ENCODE measurements at regions not wholly inside any gene's neighbourhood (a gene's known extent, or its start where the extent isn't known, plus 50 kb on each side); places are given as distances from the start of the nearest gene placed in this dataset.

DNA sequence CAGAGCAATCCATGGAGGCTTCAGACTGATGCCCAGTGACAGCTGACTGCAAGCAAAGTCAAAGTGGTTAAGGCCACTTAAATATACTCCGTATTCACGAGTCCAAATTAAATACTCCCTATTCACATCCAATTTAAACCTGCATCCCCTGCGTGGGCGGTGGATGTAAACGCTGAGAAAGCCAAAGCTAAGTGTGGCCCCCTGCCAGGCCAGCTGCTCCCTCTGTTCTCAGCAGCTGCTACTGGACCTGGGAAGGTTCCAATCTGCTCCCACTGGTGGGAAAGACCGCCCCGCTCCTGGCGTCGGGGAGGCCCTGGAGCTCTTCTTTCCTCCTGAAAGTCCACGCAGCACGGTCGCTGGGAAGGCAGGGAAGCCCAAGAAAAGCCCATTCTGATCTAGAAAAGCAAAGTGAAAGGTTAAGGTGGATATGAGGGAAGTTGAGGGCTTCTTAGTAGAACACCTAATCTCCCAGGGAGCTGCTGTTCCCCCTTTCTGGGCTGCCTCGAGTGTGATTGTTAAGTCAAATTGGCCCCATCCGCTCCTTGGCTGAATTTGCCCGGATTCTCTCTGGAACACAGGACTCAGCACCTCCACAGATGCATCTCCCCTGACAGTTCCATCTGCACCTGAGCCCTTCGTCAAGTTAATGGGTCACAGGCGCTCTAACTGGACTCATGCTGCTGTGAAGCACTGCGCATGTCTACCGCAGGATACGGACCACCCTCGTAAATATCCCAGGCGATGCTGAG, 205.5 kb downstream of the USP12 start:
- DNase-seq (ENCODE audit: low spot score) = no peak

DNA sequence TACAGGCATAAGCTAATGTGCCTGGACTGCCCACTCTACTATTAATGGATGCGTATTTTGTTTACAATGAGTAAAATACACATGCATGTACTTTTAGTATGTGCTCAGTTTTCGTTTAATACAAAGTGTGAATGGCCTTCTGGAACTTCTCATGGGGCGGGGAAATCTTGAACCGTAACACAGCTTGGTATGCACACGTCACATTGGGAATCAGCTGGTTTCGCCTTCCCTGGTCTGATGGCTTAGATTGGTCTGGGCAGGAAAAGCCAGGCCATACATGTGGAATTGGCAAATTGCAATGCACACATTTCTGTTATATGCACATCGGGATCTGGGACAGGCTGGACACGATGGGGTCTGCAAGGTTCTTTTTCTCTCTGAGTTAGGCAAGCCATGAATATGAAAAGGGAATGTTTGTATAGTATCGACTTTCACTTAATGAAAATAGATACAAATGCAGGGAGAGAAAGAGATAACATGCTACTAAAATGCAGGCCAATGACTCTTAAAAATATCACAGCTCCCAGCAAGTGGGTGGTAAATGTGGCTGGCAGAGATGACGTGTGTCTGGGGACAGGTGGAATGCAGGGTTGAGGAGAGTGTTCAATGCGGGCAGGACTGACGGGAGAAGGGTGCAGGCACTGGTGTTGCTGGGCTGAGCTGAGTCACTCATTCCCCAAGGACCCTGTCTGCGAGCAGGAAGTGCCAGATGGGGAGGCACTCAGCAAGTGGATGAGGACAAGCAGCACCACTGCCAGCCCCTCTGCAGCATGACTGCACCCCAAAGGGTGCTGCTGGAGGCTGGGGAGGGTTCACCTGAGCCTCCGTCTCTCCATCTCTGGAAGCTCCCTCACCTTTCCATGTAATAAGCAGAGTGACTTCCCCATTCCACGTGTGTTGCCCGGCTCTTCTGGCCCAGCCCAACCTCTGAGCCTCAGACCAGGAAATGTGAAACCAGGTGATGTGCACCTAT, 204.0 kb upstream of the GPR12 start:
- DNase-seq (ENCODE audit: low spot score) = no peak

DNA sequence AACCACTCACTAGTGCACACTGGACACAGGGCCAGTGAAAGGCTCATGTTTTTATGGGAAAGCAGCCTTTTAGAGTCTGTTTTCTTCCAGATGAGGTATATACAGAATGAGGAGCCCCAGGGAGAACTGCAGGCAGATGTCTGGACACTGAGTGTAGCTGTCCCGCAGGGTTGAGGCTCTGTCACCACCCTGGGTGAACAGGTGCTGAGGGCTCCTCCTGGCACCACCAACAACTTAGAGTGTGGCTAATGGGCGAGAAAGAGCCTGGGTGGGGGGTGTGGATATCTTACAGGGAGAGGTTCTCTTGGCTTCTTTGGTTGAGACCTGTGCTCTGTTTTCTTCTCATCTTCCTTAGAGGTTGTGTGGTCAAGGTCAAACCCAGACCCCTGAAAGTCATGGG, 202.1 kb upstream of the GPR12 start:
- no peak for DNase-seq (ENCODE audit: low spot score)

DNA sequence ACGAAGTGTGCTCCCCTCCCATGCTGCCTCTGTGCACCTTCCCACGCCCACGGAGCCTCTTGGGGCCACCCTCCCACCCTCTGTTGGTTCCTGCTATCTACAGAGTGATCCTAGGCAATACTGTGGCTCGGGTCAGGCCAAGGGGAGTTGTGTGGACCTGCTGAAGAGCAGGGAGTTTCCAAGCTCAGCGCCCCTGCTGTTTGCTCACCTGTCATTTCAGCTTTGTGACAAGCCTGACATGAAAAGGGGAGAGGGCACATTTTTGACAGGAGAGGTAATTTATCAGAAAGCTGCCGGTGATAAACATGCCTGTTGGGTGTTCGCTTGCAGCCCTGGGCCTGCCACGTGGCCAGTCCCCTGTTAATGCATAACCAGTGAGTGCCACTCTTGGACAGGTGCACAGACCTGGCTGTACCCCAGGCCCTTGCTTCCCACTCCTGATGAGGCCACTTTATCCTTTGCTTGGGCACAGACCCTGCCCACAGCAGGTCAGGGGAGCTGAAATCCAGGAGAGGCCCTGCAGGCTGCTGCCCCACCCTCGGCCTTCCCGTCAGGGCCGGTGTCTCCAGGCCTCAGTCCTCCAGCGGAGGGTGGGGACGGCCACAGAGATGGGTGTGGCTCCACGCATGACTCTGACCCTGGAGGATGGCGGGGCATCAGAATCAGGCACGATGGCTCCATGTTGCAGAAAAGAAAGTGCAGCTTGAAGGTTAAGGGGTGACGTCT, 201.5 kb upstream of the GPR12 start:
- no peak for DNase-seq (ENCODE audit: low spot score)

DNA sequence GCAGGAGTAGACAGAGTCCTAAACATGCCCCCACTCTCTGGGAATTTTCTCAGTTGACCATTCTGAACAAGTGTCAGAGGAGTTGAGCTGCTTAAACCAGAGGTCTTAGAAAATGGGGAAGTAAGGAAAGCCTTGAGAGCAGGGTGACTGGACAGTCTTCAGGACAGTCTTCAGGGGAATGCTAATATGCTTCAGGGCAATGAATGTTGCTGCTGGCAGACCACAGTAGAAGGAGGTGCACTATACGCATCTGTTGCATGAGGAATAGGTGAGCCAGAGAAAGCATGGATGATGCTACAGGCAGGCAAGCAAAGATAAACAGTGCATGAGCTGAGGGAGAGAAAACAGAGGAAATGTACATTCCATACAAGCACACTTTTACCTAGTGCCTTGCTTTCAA, 196.6 kb upstream of the GPR12 start:
- no peak for DNase-seq (ENCODE audit: low spot score)

DNA sequence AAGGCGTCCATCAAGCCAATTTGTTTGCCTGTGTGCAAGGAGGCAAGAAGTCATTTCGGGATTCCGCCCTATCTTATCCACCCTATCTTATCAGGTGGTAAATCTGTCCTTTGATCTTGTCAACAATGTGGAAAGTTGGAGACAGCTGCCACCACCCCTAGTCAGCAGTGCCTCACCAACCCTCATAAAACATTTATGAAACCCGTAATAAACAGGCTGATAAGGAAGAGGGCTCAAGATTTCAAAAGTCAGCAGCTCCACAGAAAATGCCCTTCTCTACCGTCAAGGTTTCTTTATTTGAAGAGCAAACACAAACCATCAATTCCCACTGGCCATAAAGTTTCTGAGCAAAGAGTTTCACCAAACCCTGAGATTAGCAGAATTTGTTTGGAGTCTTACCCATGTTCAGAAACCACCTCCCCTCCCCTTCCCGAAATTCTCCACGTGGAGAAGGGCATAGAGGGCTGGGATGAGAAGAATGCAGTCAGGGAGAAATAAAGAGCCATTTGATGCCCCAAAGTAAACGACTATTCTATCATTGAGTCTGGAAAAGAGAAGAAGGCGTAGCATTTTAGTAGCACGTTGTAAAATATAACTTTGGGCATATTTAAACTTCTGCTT, 196.0 kb upstream of the GPR12 start:
- DNase-seq (ENCODE audit: low spot score) = no peak

DNA sequence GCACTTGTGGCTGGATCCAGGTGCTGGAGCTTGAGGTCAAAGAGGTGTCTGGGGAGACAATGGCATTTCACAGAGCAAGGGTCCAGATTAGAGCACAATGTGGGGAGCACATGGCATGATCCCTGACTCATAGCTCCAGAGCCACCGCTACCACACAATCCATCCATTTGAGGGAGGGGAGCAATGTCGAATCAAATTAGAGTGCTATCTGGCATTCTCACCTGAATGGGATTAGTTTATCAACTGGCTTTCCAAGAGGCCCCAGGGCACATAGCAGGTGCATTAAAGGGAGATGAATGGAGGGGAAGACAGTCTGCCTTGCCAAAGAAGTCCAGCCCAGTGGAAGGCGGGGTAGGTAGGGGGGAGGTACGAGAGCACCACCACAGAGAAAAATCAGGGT, 194.4 kb upstream of the GPR12 start:
- no peak for DNase-seq (ENCODE audit: low spot score)

DNA sequence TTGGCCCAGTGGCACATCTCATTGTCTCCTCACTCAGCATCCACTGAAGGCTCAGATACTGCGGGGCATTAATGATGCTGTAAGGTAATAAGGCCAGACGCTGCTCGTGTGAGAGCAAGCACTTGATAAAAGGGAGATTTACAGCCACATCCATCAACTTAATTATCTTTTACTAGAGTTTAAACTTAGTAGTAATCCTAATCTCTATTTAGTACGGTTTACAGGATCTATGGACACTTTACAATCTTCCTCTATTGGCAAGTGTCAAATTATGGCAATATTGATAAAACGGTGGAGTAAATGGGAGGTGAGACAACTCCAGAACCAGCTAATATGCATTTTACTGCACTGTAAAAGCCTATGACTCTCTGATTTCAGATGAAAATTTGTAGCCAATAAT, 192.7 kb upstream of the GPR12 start:
- DNase-seq (ENCODE audit: low spot score) = no peak

DNA sequence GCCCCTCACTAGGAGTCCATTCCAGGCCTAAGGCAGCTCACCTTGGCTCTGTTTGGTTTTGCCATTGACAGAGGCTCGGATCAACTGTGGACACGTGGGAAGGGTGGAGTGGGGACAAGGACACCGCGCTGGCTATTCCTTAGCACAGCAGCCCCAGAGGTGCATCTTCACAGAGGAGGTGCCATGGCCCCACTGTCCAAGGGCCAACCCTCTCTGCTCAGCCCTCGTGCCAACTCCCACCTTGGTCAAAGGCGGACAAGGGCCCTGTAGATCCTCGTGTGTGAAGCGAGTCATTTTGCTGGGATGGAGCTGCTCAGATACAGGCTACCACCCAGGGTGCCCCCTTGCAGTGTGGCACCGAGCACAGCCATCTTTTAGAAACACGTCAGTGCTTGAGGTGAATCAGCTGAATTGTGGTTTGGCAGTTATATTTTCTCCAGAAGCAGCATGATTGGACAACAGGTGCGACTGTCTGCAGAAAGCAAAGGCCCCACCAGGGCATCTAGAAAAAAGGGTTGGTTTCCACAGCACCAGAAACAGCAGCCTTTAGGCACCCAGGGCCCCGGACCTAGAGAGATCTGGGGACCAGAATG, 192.1 kb upstream of the GPR12 start:
- no peak for DNase-seq (ENCODE audit: low spot score)

DNA sequence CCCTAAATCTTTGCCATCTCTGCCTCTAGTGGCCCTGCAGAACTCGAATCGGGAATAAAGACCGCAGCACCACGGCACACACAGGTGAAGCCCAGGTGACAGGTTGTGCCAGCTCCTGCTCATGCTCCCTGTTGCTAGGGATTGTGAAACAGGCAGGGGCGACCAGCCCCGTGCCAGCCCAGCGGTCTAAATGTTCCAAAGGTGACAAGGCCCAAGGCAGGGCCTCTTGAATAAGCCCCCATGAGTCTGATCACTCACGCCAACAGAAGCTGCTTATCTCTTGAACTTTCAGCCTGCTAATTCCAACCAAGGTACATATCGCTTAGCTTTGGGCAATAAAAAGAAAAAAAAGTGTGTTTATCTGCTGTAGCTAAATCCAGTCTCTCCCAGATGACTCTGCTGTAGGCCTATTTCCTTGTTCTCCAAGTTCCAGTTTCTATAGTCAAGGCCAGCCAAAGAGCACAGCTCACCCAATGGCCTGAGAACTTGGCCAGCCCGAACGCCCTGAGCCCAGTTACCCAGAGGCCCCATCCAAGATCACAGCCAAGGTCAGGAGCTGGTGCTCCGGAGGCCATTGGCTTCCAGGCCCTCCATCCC, 191.1 kb upstream of the GPR12 start:
- DNase-seq (ENCODE audit: low spot score) = no peak

DNA sequence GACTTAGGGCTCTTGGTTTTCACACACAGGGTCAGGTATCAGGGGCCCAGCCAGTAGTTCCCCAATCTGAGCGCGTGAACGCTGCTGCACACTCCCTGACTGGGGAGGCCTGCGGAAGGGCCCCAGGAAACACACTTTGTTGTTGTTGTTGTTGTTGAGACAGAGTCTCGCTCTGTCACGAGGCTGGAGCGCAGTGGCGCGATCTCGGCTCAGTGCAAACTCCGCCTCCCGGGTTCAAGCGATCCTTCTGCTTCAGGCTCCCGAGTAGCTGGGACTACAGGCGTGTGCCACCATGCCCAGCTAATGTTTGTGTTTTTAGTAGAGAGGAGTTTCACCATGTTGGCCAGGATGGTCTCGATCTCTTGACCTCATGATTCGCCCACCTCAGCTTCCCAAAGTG, 190.4 kb upstream of the GPR12 start:
- no peak for DNase-seq (ENCODE audit: low spot score)

DNA sequence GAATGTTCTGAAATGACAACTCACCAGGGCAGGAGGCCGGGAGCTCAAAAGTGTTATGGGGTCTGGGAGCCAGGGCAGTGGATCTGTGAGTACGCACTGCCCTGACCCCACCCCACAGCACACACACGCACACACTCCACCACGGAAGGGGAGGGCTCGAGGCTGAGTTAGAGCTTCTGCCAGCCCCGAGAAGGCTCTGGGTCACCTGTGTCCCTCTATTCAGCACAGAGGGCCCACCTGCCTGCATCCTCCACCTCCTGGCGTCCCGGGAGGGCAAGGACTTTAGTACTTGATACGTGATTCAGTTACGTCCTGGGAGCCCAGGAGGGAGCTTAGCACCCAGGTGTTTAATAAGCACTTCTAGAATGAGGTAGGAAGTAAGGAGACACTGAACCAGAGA, 190.0 kb upstream of the GPR12 start:
- no peak for DNase-seq (ENCODE audit: low spot score)

DNA sequence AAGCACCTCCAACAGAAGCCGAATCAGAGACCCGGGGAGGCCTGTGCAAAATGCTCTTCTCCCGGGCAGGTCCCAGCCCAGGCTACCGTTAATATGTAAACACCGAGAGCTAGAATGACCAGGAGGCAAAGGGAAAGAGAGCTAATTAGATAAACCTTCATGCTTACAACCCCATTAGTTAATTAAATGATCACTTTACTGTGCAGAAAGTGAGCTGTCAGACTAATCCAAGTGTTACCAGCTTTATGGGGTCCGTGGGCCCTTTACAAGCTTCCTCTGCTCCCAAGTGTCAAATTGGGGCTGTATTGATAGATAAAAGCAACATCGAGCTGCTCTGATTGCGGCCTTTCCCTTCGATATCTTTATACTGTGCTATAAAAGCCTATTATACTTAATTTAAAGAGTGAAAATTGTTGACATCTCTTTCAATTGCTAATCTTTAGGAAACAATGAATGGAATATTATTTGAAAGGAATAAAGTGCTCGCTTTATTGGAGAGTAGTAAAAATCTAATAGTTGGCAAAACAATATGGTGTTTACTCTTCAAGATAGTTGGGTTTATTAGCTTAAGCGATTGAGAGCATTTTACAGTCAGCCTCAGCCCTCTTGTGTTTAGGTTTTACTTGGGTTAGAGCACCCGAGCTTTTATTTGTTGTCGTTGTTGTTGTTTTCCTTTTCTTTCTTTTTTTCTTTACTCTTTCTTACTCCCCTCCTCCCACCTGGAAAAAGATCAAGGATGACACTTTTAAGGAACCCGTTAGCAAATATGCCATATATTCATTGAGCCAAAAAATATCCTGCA, 189.3 kb upstream of the GPR12 start:
- no peak for DNase-seq (ENCODE audit: low spot score)

DNA sequence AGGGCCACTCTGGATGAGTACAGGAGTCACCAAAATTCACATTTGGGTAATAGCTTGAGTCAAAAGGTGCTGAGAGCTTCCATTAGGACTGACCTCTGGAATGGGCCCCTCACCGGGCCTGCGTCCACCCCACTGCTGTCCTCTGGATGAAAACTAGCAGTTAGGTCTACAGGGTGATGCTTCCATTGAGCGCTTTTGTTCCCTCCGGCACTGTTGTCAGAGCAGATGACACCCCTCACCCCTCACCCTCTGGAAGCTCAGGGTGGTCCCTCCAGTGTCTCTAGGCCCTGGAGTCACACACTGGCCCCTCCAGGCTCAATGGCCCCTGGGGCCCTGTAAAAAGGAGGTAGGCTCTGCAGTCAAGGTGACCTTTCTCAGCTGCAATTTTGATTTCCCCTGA, 187.8 kb upstream of the GPR12 start:
- DNase-seq (ENCODE audit: low spot score) = no peak

DNA sequence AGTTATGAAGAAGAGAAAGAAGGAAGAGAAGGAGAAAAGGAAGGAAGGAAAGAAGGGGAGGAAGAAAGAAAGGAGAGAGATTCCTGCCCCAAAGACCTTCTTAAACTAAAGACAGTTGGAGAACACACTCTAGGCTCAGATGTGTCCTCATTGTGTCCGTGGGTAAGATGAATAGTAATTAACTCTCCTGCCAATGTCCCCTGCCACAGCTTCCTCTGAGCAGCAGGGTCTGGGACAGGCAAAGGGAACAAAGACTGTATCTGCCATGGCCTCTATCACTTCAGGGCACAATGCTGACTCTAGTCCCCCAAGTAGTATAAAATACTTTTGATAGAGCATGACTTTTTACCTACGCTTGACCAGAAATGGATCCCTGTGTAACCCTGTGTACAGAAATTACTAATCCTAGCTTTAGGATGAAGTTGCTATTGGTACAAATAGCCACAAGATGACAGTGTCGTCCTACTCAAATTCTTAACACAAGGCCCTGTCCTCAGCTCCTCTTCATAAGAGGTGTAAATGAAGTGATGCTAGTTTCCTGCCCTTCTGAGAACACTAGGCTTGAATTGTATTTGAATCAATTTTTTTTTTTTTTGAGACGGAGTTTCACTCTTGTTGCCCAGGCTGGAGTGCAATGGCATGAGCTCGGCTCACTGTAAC, 186.2 kb upstream of the GPR12 start:
- DNase-seq (ENCODE audit: low spot score) = peak; percentile 72

DNA sequence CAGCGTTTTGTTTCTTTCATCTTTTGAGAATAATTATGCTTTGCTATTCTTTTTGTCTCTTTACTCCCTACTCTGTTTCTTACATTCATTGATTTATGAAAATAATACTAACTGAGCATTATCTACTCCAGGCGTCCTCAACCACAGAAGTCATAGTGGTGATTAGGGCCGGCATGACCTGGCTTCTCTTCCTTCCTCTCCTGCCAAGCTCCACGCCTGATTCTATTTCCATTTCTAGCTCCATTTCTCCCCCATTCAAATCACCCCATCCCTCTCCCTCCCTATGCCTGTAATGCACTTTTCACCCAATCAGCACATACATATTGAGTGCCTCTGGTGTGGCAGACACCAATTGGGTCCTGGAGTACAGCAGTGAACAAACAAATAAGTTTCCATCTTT, 183.2 kb upstream of the GPR12 start:
- DNase-seq (ENCODE audit: low spot score) = no peak

DNA sequence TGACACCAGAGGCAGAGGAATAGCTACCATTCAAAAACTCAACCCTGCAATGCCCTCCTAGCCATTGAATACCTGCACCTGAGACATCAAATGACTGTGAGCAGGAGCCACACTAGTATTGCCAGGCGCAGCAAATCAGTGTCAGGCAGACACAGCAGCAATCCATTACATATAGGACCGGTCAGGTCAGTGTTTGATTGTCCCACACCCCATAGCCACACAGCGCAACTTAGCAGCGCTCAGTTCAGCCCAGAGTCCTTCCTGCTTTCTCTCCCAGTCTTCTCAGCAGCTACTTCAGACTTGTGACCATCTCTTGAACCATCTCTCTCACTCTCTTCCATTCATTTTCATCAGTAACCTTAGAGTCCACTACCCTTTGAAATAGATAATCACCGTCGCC, 181.6 kb upstream of the GPR12 start:
- DNase-seq (ENCODE audit: low spot score) = no peak

DNA sequence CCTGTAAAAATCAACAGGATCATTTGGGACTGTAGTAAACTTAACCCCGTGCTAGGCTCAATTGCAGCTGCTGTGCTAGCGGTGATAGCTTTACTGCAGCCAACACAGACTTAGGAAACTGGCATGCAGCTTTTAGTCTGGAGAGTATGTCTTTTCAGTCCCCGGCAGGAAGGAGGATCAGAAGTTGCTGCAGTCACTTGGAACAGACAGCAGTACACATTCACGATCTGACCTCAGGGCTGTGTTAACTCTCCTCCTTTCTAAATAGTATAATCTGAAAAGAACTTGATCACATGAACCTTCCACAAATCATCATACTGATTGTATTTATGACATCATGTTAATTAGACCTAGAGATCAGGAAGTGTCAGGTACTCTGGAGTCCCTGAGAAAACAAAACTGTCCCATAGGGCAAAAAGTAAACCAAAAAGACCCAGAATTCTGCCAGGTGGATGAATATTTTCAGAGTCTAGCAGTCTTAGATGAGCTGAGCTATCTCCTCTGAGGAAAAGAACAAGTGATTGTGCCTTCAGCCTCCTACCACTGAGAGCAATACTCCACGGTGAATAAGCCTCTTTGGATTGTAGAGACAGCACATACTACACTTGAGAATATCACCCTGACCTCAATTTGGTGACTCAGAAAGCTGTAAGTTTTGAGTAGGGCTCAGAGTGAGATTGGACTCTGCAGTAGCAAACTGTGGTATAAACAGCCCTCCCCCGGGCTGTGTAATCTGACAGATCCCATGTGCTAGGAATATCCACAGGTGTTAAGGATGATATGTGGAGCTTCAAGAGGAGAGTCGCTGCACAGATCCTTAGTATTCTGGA, 181.0 kb upstream of the GPR12 start:
- DNase-seq (ENCODE audit: low spot score) = peak; percentile 60

DNA sequence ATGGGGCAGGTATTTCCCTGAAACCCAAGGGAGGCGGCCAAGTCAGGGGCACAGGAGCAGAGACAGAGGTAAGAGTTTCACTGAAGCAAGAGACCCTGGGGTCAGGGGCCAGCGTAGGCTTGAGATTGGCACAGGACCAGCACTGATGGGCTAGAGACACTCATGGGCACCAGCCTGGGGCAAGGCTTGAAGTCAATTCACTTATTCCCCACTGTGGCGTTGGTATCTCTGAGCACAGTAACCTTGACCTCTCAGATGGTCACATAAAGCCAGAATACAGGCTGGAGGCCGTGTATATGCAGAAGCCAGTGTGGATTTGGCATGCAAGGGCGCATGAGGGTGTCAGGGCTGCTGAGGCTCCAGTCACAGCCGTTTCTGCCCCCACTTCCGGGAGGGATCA, 173.5 kb upstream of the GPR12 start:
- DNase-seq (ENCODE audit: low spot score) = no peak

All from GM03348 (cell line).